Fibroblast of lung (primary cell): ENCODE measurements at regions not wholly inside any gene's neighbourhood (a gene's known extent, or its start where the extent isn't known, plus 50 kb on each side); places are given as distances from the start of the nearest gene placed in this dataset.

Experiments
- CTCF ChIP-seq, 2 donors: IDR thresholded peaks in 1 of 2; conservative IDR thresholded peaks in 1 of 2; 1 replicate in 1 of 2; 2 replicates in 1 of 2; pipeline ENCODE4 v1.5.1; 2011 to 2012; ENCODE audit warnings: low read length in 2 of 2, control low read depth in 1 of 2, inconsistent platforms in 1 of 2, low read depth in 1 of 2, mild to moderate bottlenecking in 1 of 2
- EZH2 ChIP-seq: IDR thresholded peaks from 2 replicates; pipeline ENCODE4 v1.5.1; 2012; ENCODE audit warnings: low read length, control low read depth, mild to moderate bottlenecking; ENCODE audit errors: missing control alignments

DNA sequence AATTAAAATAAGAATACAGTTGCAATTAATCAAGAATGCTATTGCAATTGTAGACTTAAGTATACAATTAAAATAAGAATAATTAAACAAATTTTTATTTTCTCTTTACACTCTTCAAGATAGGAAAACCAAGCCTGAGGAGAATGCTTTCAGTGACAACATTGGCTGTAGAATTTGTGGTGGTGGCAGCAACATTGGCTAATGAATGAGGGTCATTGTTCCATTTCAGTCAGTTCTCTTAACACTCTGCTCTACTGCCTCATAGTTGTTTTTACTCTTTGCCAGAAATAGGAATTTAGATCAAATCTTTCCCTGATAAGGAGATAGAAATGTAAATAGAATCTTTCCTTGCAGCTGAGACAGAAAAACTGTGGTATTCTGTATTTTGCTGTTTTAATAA lies 391.6 kb downstream of the PCDH20 start:
- TF ChIP-seq CTCF (conservative IDR thresholded peaks at IDR 0.05 in 1 of 2, IDR thresholded peaks at IDR 0.05 in 1 of 2; ENCODE audit: low read depth in 1 of 2, low read length in 2 of 2) (no peak), EZH2 (no peak)
